NB4 (cell line): ENCODE measurements at regions not wholly inside any gene's neighbourhood (a gene's known extent, or its start where the extent isn't known, plus 50 kb on each side); places are given as distances from the start of the nearest gene placed in this dataset.

Experiments
- CTCF ChIP-seq: IDR thresholded peaks from one replicate; pipeline ENCODE4 v1.5.1; 2012; ENCODE audit warnings: low read depth, low read length
- MYC ChIP-seq: IDR thresholded peaks from 2 replicates; pipeline ENCODE4 v1.6.1; 2011; ENCODE audit warnings: low read depth, low read length
- POLR2A ChIP-seq: IDR thresholded peaks from 2 replicates; pipeline ENCODE4 v1.6.1; 2011; ENCODE audit warnings: mild to moderate bottlenecking; ENCODE audit not compliant: insufficient read length; ENCODE audit errors: extremely low read depth
- TF ChIP-seq, protein P1 (sequence below): IDR thresholded peaks from 2 replicates; pipeline ENCODE4 v1.6.1; 2011; ENCODE audit warnings: low read depth, low read length

- TF ChIP-seq POLR2A (no peak), CTCF (no peak), MYC (no peak)
- TF ChIP-seq, protein P1, sequence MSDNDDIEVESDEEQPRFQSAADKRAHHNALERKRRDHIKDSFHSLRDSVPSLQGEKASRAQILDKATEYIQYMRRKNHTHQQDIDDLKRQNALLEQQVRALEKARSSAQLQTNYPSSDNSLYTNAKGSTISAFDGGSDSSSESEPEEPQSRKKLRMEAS, result no peak
These were observed 639.4 kb downstream of the ACTR3B start for GRCh38 chr7:153398789-153399553.
